ENCODE measurements at regions not wholly inside any gene's neighbourhood (a gene's known extent, or its start where the extent isn't known, plus 50 kb on each side); places are given as distances from the start of the nearest gene placed in this dataset.

DNA sequence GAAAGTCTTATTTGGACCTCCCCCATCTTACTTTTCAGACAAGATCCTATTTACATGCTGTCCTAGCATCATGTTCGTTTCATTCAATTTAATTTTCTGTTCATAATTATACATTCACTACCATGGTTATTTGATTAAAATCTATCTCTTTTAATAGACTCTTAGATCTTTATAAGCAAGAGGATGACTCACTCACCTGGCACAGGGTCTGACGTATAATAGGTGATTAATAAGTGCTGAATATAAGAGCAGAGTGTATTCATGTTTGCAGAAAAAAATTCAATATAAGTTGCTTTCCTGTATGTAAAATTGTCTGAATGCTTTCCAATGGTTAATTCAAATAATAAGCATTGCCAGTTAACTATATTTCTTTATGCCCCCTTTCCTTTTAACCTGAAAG is 165.5 kb upstream of the CBLB start:
- H3K4me2 ChIP-seq (ENCODE audit: low read length), result no peak overlapping the region
- TF ChIP-seq CTCF (IDR thresholded peaks at IDR 0.05; ENCODE audit: low read depth, low read length) (no peak), EZH2phosphoT487 (IDR thresholded peaks at IDR 0.05; ENCODE audit: low read depth) (no peak)
- H3K4me3 ChIP-seq (ENCODE audit: low read length), result no peak overlapping the region
- H3K36me3 ChIP-seq (replicated peaks; ENCODE audit: low read depth, low read length), result no peaks in the 10 kb centered on the region
- no peak overlapping the region for H3K27ac ChIP-seq (ENCODE audit: low read length)
- no peaks in the 10 kb centered on the region for H4K20me1 ChIP-seq (ENCODE audit: insufficient read depth, low read length)
- no peaks in the 10 kb centered on the region for H3K9me3 ChIP-seq (ENCODE audit: insufficient read depth, low read length)
- H3K79me2 ChIP-seq (ENCODE audit: low read length), result no peaks in the 10 kb centered on the region
- H3K9ac ChIP-seq (ENCODE audit: low read length), result no peak overlapping the region
- H3K4me1 ChIP-seq (ENCODE audit: low read length), result no peaks in the 10 kb centered on the region
- no peaks in the 10 kb centered on the region for H3K27me3 ChIP-seq (ENCODE audit: low read depth, low read length)
- H2AFZ ChIP-seq (ENCODE audit: low read depth, low read length), result no peak overlapping the region

GRCh38 chr3:106035619-106036018 is 166.8 kb upstream of the CBLB start:
- Histone ChIP-seq H2AFZ (ENCODE audit: low read depth, low read length) (no peak overlapping the region), H3K36me3 (replicated peaks; ENCODE audit: low read depth, low read length) (no peaks in the 10 kb centered on the region), H3K4me1 (ENCODE audit: low read length) (peaks cover 10% of the 10 kb centered on the region; the same call in 1 of the 2 replicates), H3K4me3 (ENCODE audit: low read length) (no peak overlapping the region), H3K27me3 (ENCODE audit: low read depth, low read length) (no peaks in the 10 kb centered on the region), H3K9me3 (ENCODE audit: insufficient read depth, low read length) (no peaks in the 10 kb centered on the region), H3K4me2 (ENCODE audit: low read length) (no peak overlapping the region), H3K9ac (ENCODE audit: low read length) (no peak overlapping the region), H4K20me1 (ENCODE audit: insufficient read depth, low read length) (no peaks in the 10 kb centered on the region), H3K27ac (ENCODE audit: low read length) (no peak overlapping the region), H3K79me2 (ENCODE audit: low read length) (no peaks in the 10 kb centered on the region)
- TF ChIP-seq CTCF (IDR thresholded peaks at IDR 0.05; ENCODE audit: low read depth, low read length), result no peak
- TF ChIP-seq EZH2phosphoT487 (IDR thresholded peaks at IDR 0.05; ENCODE audit: low read depth), result no peak

GRCh38 chr3:106036696-106037095 is 167.9 kb upstream of the CBLB start:
- Histone ChIP-seq H3K4me2 (ENCODE audit: low read length) (no peak overlapping the region), H3K4me1 (ENCODE audit: low read length) (peaks cover 11% of the 10 kb centered on the region; the same call in 1 of the 2 replicates), H3K79me2 (ENCODE audit: low read length) (no peaks in the 10 kb centered on the region), H4K20me1 (ENCODE audit: insufficient read depth, low read length) (no peaks in the 10 kb centered on the region), H3K36me3 (replicated peaks; ENCODE audit: low read depth, low read length) (no peaks in the 10 kb centered on the region), H3K4me3 (ENCODE audit: low read length) (no peak overlapping the region), H3K9ac (ENCODE audit: low read length) (no peak overlapping the region), H3K9me3 (ENCODE audit: insufficient read depth, low read length) (no peaks in the 10 kb centered on the region), H3K27ac (ENCODE audit: low read length) (no peak overlapping the region), H3K27me3 (ENCODE audit: low read depth, low read length) (no peaks in the 10 kb centered on the region), H2AFZ (ENCODE audit: low read depth, low read length) (no peak overlapping the region)
- no peak for TF ChIP-seq EZH2phosphoT487 (IDR thresholded peaks at IDR 0.05; ENCODE audit: low read depth)
- TF ChIP-seq CTCF (IDR thresholded peaks at IDR 0.05; ENCODE audit: low read depth, low read length), result no peak

DNA sequence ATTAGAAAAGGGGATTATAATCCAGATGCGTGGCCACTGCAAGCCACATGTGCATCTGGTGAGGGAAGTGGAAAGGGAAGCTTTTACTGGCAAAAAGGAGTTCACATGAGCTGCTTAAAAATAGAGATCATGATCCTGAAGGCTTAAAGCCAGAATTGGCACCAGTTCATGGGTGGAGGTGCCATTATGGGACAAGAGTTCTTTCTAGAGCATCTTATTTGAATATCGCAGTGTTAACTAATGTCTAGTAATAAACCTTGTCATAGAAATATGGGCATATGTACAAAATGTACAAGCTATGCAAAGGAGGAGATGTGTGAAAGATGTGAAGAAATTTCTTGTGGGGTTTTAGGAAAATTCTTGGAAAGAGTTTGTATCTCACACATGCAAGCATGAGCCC is 178.4 kb upstream of the CBLB start:
- TF ChIP-seq CTCF (IDR thresholded peaks at IDR 0.05; ENCODE audit: low read depth, low read length) (no peak), EZH2phosphoT487 (IDR thresholded peaks at IDR 0.05; ENCODE audit: low read depth) (no peak)
- Histone ChIP-seq H3K27me3 (ENCODE audit: low read depth, low read length) (no peaks in the 10 kb centered on the region), H3K4me2 (ENCODE audit: low read length) (no peak overlapping the region), H3K79me2 (ENCODE audit: low read length) (no peaks in the 10 kb centered on the region), H2AFZ (ENCODE audit: low read depth, low read length) (no peak overlapping the region), H3K4me3 (ENCODE audit: low read length) (no peak overlapping the region), H3K36me3 (replicated peaks; ENCODE audit: low read depth, low read length) (no peaks in the 10 kb centered on the region), H3K27ac (ENCODE audit: low read length) (no peak overlapping the region), H3K4me1 (ENCODE audit: low read length) (no peaks in the 10 kb centered on the region), H3K9ac (ENCODE audit: low read length) (no peak overlapping the region), H3K9me3 (ENCODE audit: insufficient read depth, low read length) (no peaks in the 10 kb centered on the region), H4K20me1 (ENCODE audit: insufficient read depth, low read length) (no peaks in the 10 kb centered on the region)
